ENCODE measurements at regions not wholly inside any gene's neighbourhood (a gene's known extent, or its start where the extent isn't known, plus 50 kb on each side); places are given as distances from the start of the nearest gene placed in this dataset.

DNA sequence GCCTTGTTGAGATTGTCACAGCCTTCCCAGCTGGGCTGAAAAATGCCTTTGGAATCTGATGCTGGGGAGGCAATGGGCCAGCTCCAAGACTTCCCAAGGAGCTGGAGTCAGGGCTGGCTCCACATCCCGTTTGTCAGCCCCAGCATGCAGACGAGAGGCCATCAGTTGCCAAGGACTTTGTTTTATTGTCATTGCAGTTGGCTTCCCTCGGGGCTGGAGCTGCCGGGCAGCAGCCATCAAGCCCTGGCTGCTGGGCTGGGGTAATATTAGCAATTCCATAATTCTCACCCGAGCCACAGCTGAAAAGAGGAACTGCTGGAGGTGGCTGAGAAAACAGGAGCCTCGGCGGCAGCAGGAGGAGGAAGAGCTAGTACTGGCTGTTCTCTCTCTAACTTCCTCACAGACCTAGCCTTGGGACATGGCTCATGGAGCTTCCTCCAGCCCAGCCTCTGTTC is 182.5 kb downstream of the CDC5L start:
- no peaks in the 10 kb centered on the region for H3K4me1 ChIP-seq (ENCODE audit: control insufficient read depth, insufficient read depth, low read length)
- TF ChIP-seq ZIC2 (tag by site-specific recombination; IDR thresholded peaks at IDR 0.05), result peak; percentile 52
- TF ChIP-seq, protein P1, sequence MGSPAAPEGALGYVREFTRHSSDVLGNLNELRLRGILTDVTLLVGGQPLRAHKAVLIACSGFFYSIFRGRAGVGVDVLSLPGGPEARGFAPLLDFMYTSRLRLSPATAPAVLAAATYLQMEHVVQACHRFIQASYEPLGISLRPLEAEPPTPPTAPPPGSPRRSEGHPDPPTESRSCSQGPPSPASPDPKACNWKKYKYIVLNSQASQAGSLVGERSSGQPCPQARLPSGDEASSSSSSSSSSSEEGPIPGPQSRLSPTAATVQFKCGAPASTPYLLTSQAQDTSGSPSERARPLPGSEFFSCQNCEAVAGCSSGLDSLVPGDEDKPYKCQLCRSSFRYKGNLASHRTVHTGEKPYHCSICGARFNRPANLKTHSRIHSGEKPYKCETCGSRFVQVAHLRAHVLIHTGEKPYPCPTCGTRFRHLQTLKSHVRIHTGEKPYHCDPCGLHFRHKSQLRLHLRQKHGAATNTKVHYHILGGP (tag by site-specific recombination; IDR thresholded peaks at IDR 0.05), result no peak
- H3K4me3 ChIP-seq (ENCODE audit: low read depth, low read length), result no peak overlapping the region
- no peak overlapping the region for H3K27ac ChIP-seq (ENCODE audit: extremely low read depth, low read depth, low read length)
- H3K36me3 ChIP-seq (ENCODE audit: control insufficient read depth in 2 of 2, insufficient read depth in 1 of 2, low read length in 2 of 2), result no peaks in the 10 kb centered on the region
- ChIA-PET CTCF (interaction anchor here (2.5 kb wide), 1 partner anchor 94 kb away, joined by 14 read pairs; no protein-coding TSS in a partner anchor), POLR2A (no interaction called here)
- H3K9me3 ChIP-seq (ENCODE audit: control insufficient read depth, insufficient read depth, low read depth, low read length), result no peaks in the 10 kb centered on the region

DNA sequence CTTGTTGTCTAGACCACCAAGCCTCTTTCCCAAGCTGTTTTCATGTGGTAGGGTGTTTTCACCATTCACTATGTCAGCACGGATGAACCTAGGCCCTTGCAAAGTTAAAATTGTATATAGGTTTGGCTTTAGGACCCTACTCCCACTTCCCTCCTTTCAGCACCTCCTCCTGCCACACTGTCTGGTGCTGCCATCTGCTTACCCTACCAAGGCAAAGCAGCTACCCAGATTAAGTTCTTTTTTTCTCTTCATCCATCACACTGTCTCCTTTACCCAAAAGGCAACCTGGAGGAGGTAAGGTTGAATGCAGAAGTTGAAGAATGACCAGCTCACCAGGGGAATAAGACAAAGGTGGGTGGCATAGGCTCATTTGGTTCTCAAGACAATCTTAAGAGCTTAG is 184.0 kb downstream of the CDC5L start:
- H3K9me3 ChIP-seq (ENCODE audit: control insufficient read depth, insufficient read depth, low read depth, low read length), result no peaks in the 10 kb centered on the region
- H3K4me1 ChIP-seq (ENCODE audit: control insufficient read depth, insufficient read depth, low read length), result no peaks in the 10 kb centered on the region
- POLR2A ChIA-PET, result no interaction called here
- no peak overlapping the region for H3K4me3 ChIP-seq (ENCODE audit: low read depth, low read length)
- no peak overlapping the region for H3K27ac ChIP-seq (ENCODE audit: extremely low read depth, low read depth, low read length)
- CTCF ChIA-PET, result interaction anchor here (1.1 to 2.5 kb wide), 2 partner anchors 96 to 102 kb away, joined by 4 to 14 read pairs; no protein-coding TSS in a partner anchor
- no peaks in the 10 kb centered on the region for H3K36me3 ChIP-seq (ENCODE audit: control insufficient read depth in 2 of 2, insufficient read depth in 1 of 2, low read length in 2 of 2)
- no peak for TF ChIP-seq ZNF132 (tag by site-specific recombination; IDR thresholded peaks at IDR 0.05; ENCODE audit: borderline replicate concordance)
- no peak for TF ChIP-seq ZNF366 (tag by site-specific recombination; conservative IDR thresholded peaks at IDR 0.05)
- peak; percentile 87 for TF ChIP-seq ZNF157 (tag by site-specific recombination; IDR thresholded peaks at IDR 0.05)
- no peak for TF ChIP-seq ZEB2 (tag by site-specific recombination; IDR thresholded peaks at IDR 0.05)
- TF ChIP-seq ZNF623 (tag by site-specific recombination; IDR thresholded peaks at IDR 0.05), result no peak
- TF ChIP-seq ZNF24 (tag by site-specific recombination; IDR thresholded peaks at IDR 0.05), result no peak
- TF ChIP-seq, protein P2, sequence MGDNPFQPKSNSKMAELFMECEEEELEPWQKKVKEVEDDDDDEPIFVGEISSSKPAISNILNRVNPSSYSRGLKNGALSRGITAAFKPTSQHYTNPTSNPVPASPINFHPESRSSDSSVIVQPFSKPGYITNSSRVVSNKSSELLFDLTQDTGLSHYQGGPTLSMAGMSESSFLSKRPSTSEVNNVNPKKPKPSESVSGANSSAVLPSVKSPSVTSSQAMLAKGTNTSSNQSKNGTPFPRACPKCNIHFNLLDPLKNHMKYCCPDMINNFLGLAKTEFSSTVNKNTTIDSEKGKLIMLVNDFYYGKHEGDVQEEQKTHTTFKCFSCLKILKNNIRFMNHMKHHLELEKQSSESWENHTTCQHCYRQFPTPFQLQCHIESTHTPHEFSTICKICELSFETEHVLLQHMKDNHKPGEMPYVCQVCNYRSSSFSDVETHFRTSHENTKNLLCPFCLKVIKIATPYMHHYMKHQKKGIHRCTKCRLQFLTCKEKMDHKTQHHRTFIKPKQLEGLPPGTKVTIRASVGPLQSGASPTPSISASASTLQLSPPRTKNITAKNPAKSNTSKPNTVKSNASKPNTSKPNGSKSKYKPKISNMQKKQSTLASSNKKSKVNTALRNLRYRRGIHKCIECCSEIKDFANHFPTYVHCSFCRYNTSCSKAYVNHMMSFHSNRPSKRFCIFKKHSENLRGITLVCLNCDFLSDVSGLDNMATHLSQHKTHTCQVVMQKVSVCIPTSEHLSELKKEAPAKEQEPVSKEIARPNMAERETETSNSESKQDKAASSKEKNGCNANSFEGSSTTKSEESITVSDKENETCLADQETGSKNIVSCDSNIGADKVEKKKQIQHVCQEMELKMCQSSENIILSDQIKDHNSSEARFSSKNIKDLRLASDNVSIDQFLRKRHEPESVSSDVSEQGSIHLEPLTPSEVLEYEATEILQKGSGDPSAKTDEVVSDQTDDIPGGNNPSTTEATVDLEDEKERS (tag by site-specific recombination; IDR thresholded peaks at IDR 0.05), result no peak
- TF ChIP-seq ZNF624 (tag by site-specific recombination; IDR thresholded peaks at IDR 0.05), result no peak

DNA sequence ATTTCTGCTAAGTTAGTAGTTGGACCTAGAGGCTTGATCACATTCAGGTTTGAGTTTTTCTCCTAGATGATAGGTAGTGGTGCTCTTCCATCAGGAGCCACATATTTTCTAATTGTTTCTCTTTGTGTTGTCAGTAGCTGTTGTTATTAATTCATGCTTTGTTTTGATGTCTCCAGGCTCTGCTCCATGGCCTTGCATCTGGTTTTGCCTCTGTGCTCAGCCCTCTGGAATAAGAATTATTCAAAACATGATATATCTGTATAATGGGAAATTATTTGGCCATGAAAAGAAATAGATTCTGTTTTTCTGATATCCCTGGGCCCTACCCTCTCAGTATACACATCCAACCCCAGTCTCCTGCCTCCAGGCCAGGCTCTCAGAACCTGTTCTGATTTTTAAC is 184.8 kb downstream of the CDC5L start:
- Histone ChIP-seq H3K4me3 (ENCODE audit: low read depth, low read length) (no peak overlapping the region), H3K4me1 (ENCODE audit: control insufficient read depth, insufficient read depth, low read length) (no peaks in the 10 kb centered on the region), H3K9me3 (ENCODE audit: control insufficient read depth, insufficient read depth, low read depth, low read length) (no peaks in the 10 kb centered on the region), H3K36me3 (ENCODE audit: control insufficient read depth in 2 of 2, insufficient read depth in 1 of 2, low read length in 2 of 2) (no peaks in the 10 kb centered on the region), H3K27ac (ENCODE audit: extremely low read depth, low read depth, low read length) (no peak overlapping the region)
- POLR2A ChIA-PET, result no interaction called here
- TF ChIP-seq ZNF529 (tag by site-specific recombination; IDR thresholded peaks at IDR 0.05; ENCODE audit: insufficient replicate concordance) (no peak), ZNF548 (tag by site-specific recombination; IDR thresholded peaks at IDR 0.05) (no peak), OSR2 (tag by site-specific recombination; IDR thresholded peaks at IDR 0.05) (no peak), ZNF211 (tag by site-specific recombination; IDR thresholded peaks at IDR 0.05; ENCODE audit: low read depth) (no peak), ZIC2 (tag by site-specific recombination; IDR thresholded peaks at IDR 0.05) (no peak)
- CTCF ChIA-PET, result interaction anchor here (1.1 to 2.5 kb wide), 2 partner anchors 96 to 103 kb away, joined by 4 to 14 read pairs; no protein-coding TSS in a partner anchor

DNA sequence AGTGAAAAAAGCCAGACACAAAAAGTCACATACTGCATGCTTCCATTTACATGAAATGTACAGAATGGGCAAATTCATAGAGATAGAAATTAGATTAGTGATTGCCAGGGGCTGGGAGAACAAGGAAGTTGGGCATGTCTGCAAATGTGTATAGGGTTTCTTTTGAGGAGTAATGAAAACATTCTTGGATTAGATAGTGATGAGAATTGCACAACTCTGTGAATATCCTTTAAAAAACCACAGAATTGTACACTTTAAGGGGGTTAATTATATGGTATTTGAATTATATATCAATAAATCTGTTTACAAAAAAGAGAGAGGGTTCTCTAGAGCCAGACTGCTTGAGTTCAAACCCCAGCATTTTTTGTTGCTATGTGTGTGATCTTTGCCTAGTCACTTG is 188.1 kb downstream of the CDC5L start:
- CTCF ChIA-PET, result interaction anchor here (0.9 kb wide), 1 partner anchor 100 kb away, joined by 4 read pairs; no protein-coding TSS in a partner anchor
- TF ChIP-seq WT1 (tag by site-specific recombination; IDR thresholded peaks at IDR 0.05) (no peak), SP7 (tag by site-specific recombination; IDR thresholded peaks at IDR 0.05) (peak; percentile 69), ZNF133 (tag by site-specific recombination; IDR thresholded peaks at IDR 0.05) (no peak)
- no peak overlapping the region for H3K27ac ChIP-seq (ENCODE audit: extremely low read depth, low read depth, low read length)
- H3K4me1 ChIP-seq (ENCODE audit: control insufficient read depth, insufficient read depth, low read length), result no peaks in the 10 kb centered on the region
- no peaks in the 10 kb centered on the region for H3K9me3 ChIP-seq (ENCODE audit: control insufficient read depth, insufficient read depth, low read depth, low read length)
- H3K36me3 ChIP-seq (ENCODE audit: control insufficient read depth in 2 of 2, insufficient read depth in 1 of 2, low read length in 2 of 2), result no peaks in the 10 kb centered on the region
- POLR2A ChIA-PET, result no interaction called here
- H3K4me3 ChIP-seq (ENCODE audit: low read depth, low read length), result no peak overlapping the region
